Esophagus squamous epithelium (tissue), 4 donors: ENCODE measurements at regions not wholly inside any gene's neighbourhood (a gene's known extent, or its start where the extent isn't known, plus 50 kb on each side); places are given as distances from the start of the nearest gene placed in this dataset.

Experiments
- CTCF ChIP-seq, 6 experiments: fragments of 450-650 bp in 4 of 6; fragments of 200-600 bp in 2 of 6; sonication (generic) in 2 of 6; IDR thresholded peaks; one replicate each; pipeline ENCODE4 v1.5.1; 2016 to 2019; ENCODE audit warnings: antibody characterized with exemption in 6 of 6, mild to moderate bottlenecking in 4 of 6, moderate library complexity in 4 of 6
- POLR2A ChIP-seq, 4 donors: fragments of 450-650 bp; IDR thresholded peaks; one replicate each; pipeline ENCODE4 v1.6.1; 2017; ENCODE audit warnings: antibody characterized with exemption in 4 of 4, mild to moderate bottlenecking in 4 of 4, moderate library complexity in 3 of 4

GRCh38 chr2:172294983-172295382 is 132.4 kb upstream of the ITGA6 start:
- TF ChIP-seq CTCF (IDR thresholded peaks at IDR 0.05), result no peak
- no peak for TF ChIP-seq POLR2A (IDR thresholded peaks at IDR 0.05)
